GM12878 (cell line): ENCODE measurements at regions not wholly inside any gene's neighbourhood (a gene's known extent, or its start where the extent isn't known, plus 50 kb on each side); places are given as distances from the start of the nearest gene placed in this dataset.

Experiments used
- ATAC-seq: fragments of 200-7000 bp; cut with Tn5 transposase; 3 replicates; pipeline ENCODE4 v1.9.1; 2020; ENCODE audit warnings: mild to moderate bottlenecking, moderate library complexity
- BruUV-seq: library from RNA; stranded (reverse); fragments of 400-500 nt; replicated peaks from 2 replicates; lab custom pipeline; 2021; lab: Mats Ljungman, UMichigan
- CTCF ChIA-PET: fragments of 300-600 bp; sonication (Branson Sonifier 250); formaldehyde crosslinking; extraction: SDS; loops from one replicate; lab custom pipeline; 2021; ENCODE audit warnings: inconsistent platforms; lab: Yijun Ruan, JAX
- POLR2A ChIA-PET: fragments of 350-600 bp; formaldehyde crosslinking; extraction: SDS; loops from one replicate; lab custom pipeline; 2021; ENCODE audit warnings: inconsistent platforms; lab: Charles Lee
- RAD21 ChIA-PET: fragments of 300-600 bp; sonication (Branson Sonifier 250); formaldehyde crosslinking; loops from one replicate; lab custom pipeline; 2023; ENCODE audit warnings: antibody characterized with exemption; ENCODE audit not compliant: unreplicated experiment; lab: Charles Lee
- SMC1A ChIA-PET: fragments of 300-600 bp; sonication (Branson Sonifier 250); formaldehyde crosslinking; loops from one replicate; lab custom pipeline; 2023; ENCODE audit not compliant: unreplicated experiment, uncharacterized antibody; lab: Charles Lee
- DNase-seq: peaks from one replicate; pipeline ENCODE4 v3.0.0-alpha.2; 2011; ENCODE audit warnings: low read depth, low spot score
- FAIRE-seq: peaks from 3 replicates; lab custom pipeline; 2011; peaks lifted over from hg19 to GRCh38; lab: Jason Lieb, UNC
- H2AFZ ChIP-seq: 2 replicates; pipeline ENCODE4 v1.6.0; 2011; ENCODE audit warnings: low read depth, low read length, control low read depth; ENCODE audit not compliant: control insufficient read depth
- H3K27ac ChIP-seq: 2 replicates; pipeline ENCODE4 v1.5.1; 2011; ENCODE audit warnings: control low read depth; ENCODE audit not compliant: control insufficient read depth, insufficient read depth
- H3K27me3 ChIP-seq, 2 experiments: replicated peaks in 1 of 2; 2 replicates each; pipeline versions ENCODE4 v1.6.0 to v1.6.1; 2011; ENCODE audit warnings: low read length in 1 of 2; ENCODE audit not compliant: control insufficient read depth in 2 of 2, insufficient read depth in 2 of 2
- H3K36me3 ChIP-seq, 2 experiments: 2 replicates each; pipeline ENCODE4 v1.5.1; 2011; ENCODE audit warnings: low read length in 1 of 2; ENCODE audit not compliant: control insufficient read depth in 2 of 2, insufficient read depth in 2 of 2
- H3K4me1 ChIP-seq: 2 replicates; pipeline ENCODE4 v1.6.1; 2011; ENCODE audit warnings: mild to moderate bottlenecking, low read length, moderate library complexity, mixed read lengths; ENCODE audit not compliant: control insufficient read depth, insufficient read depth
- H3K4me2 ChIP-seq: 2 replicates; pipeline ENCODE4 v1.6.0; 2011; ENCODE audit warnings: control low read depth; ENCODE audit not compliant: control insufficient read depth, insufficient read depth
- H3K4me3 ChIP-seq: fragments of 200-600 bp; sonication (generic); 2 replicates; pipeline ENCODE4 v1.5.1; 2016
- H3K79me2 ChIP-seq: 2 replicates; pipeline ENCODE4 v1.6.0; 2011; ENCODE audit warnings: low read length; ENCODE audit not compliant: control insufficient read depth, insufficient read depth
- H3K9ac ChIP-seq: 2 replicates; pipeline ENCODE4 v1.8.0; 2011; ENCODE audit warnings: low read length, control low read depth, mixed read lengths; ENCODE audit not compliant: control insufficient read depth, insufficient read depth
- H3K9me3 ChIP-seq: replicated peaks from 3 replicates; pipeline ENCODE4 v1.5.1; 2011; ENCODE audit warnings: mild to moderate bottlenecking, low read length; ENCODE audit not compliant: control insufficient read depth, insufficient read depth
- H4K20me1 ChIP-seq: 2 replicates; pipeline ENCODE4 v1.6.0; 2011; ENCODE audit not compliant: control insufficient read depth, insufficient read depth
- ATF7 ChIP-seq: fragments of 450-650 bp; IDR thresholded peaks from 2 replicates; pipeline ENCODE4 v1.6.1; 2016; ENCODE audit warnings: low read depth, mild to moderate bottlenecking
- BACH1 ChIP-seq: fragments of 450-650 bp; IDR thresholded peaks from 2 replicates; pipeline ENCODE4 v1.6.1; 2017; ENCODE audit warnings: mild to moderate bottlenecking, borderline replicate concordance
- EP300 ChIP-seq, 2 experiments: fragments of 150-350 bp in 1 of 2; IDR thresholded peaks; 2 replicates each; pipeline ENCODE4 v1.6.1; 2011 to 2012; ENCODE audit warnings: low read depth in 2 of 2, low read length in 2 of 2, borderline replicate concordance in 1 of 2, improper control_type of control experiment in 1 of 2, inconsistent platforms in 1 of 2; ENCODE audit not compliant: control insufficient read depth in 1 of 2
- EZH2 ChIP-seq: IDR thresholded peaks from 2 replicates; pipeline ENCODE4 v1.6.1; 2012; ENCODE audit warnings: low read depth, mild to moderate bottlenecking, control low read depth, inconsistent platforms, low read length, borderline replicate concordance; ENCODE audit not compliant: control insufficient read depth
- KAT2A ChIP-seq: conservative IDR thresholded peaks from 2 replicates; pipeline ENCODE4 v1.6.1; 2011; ENCODE audit warnings: low read depth, low read length; ENCODE audit not compliant: control insufficient read depth
- MAX ChIP-seq: IDR thresholded peaks from 2 replicates; pipeline ENCODE4 v1.6.1; 2012; ENCODE audit warnings: low read depth, low read length, improper control_type of control experiment
- MYB ChIP-seq: fragments of 150-350 bp; IDR thresholded peaks from 2 replicates; pipeline ENCODE4 v1.6.1; 2014; ENCODE audit warnings: mild to moderate bottlenecking, low read depth, low read length, borderline replicate concordance
- SIN3A ChIP-seq: IDR thresholded peaks from 2 replicates; pipeline ENCODE4 v1.6.1; 2012; ENCODE audit warnings: low read depth, low read length, improper control_type of control experiment
- ZBTB33 ChIP-seq: fragments of 450-650 bp; IDR thresholded peaks from 2 replicates; pipeline ENCODE4 v1.6.1; 2017; ENCODE audit warnings: mild to moderate bottlenecking
- ZNF592 ChIP-seq: fragments of 450-650 bp; IDR thresholded peaks from 2 replicates; pipeline ENCODE4 v1.6.1; 2017; ENCODE audit warnings: mild to moderate bottlenecking, moderate library complexity
- WGBS: methylation state at CpG from one replicate; pipeline ENCODE4 v1.1.6; 2016; ENCODE audit warnings: low lambda C conversion rate; ENCODE audit not compliant: insufficient replicate concordance, insufficient coverage; ENCODE audit errors: missing lambda C conversion rate; 5-methylcytosine and 5-hydroxymethylcytosine counted together
- in situ Hi-C: fragments of 300-500 bp; cut with MboI; formaldehyde crosslinking; loops from 9 replicates; pipeline ENCODE4 v1.14.3; 2018; ENCODE audit warnings: mixed read lengths
- intact Hi-C: fragments of 100-400 bp; cut with micrococcal nuclease; formaldehyde crosslinking; loops from one replicate; pipeline ENCODE4 v1.14.2; 2022; ENCODE audit not compliant: unreplicated experiment

GRCh38 chr6:94670017-94670416, 907.3 kb upstream of the MANEA start:
- SMC1A ChIA-PET: no interaction called here
- in situ Hi-C loops: no loop called here
- Histone ChIP-seq H3K36me3 (no peaks in the 10 kb centered on the region), H2AFZ (no peak overlapping the region), H3K4me1 (no peaks in the 10 kb centered on the region), H3K9me3 (no peaks in the 10 kb centered on the region), H3K79me2 (no peaks in the 10 kb centered on the region), H4K20me1 (no peaks in the 10 kb centered on the region), H3K27ac (no peak overlapping the region), H3K27me3 (no peaks in the 10 kb centered on the region), H3K9ac (no peak overlapping the region), H3K4me2 (no peak overlapping the region), H3K4me3 (no peak overlapping the region)
- no peak for FAIRE-seq
- no peak for DNase-seq
- POLR2A ChIA-PET: no interaction called here
- WGBS: 13% methylated on average over 3 of the region's 3 CpGs
- RAD21 ChIA-PET: no interaction called here
- CTCF ChIA-PET: no interaction called here
- intact Hi-C loops: no loop called here
- ATAC-seq: peak; percentile 46
- TF ChIP-seq ATF7: peak; percentile 58
- TF ChIP-seq EZH2: no peak
- BruUV-seq: no TSS peak

- H3K4me3 ChIP-seq: no peak overlapping the region
- POLR2A ChIA-PET: no interaction called here
- H3K79me2 ChIP-seq: no peaks in the 10 kb centered on the region
- H3K27ac ChIP-seq: no peak overlapping the region
- no peak overlapping the region for H2AFZ ChIP-seq
- TF ChIP-seq ZBTB33 (no peak), KAT2A (no peak), ZNF592 (no peak), BACH1 (no peak), ATF7 (no peak), MYB (no peak), SIN3A (no peak), EP300 (IDR thresholded peaks at IDR 0.05; ENCODE audit: borderline replicate concordance in 1 of 2, control insufficient read depth in 1 of 2, low read depth in 2 of 2, low read length in 2 of 2) (no peak), MAX (no peak)
- TF ChIP-seq, all 136 proteins: peak for 0
- no peak overlapping the region for H3K4me2 ChIP-seq
- BruUV-seq: no TSS peak
- no peaks in the 10 kb centered on the region for H4K20me1 ChIP-seq
- ChIA-PET RAD21 (no interaction called here), SMC1A (no interaction called here), CTCF (no interaction called here)
- H3K4me1 ChIP-seq: no peaks in the 10 kb centered on the region
- FAIRE-seq: no peak
- H3K36me3 ChIP-seq: no peaks in the 10 kb centered on the region
- in situ Hi-C loops (no loop called here), intact Hi-C loops (no loop called here)
- DNase-seq: no peak
- H3K9ac ChIP-seq: no peak overlapping the region
- no peaks in the 10 kb centered on the region for H3K27me3 ChIP-seq
- H3K9me3 ChIP-seq: no peaks in the 10 kb centered on the region
- ATAC-seq: no peak
Observed at GRCh38 chr6:94668876-94669275, 908.5 kb upstream of the MANEA start.
